Upper lobe of left lung (tissue), 6 donors: ENCODE measurements at regions not wholly inside any gene's neighbourhood (a gene's known extent, or its start where the extent isn't known, plus 50 kb on each side); places are given as distances from the start of the nearest gene placed in this dataset.

Experiments
- ATAC-seq, 2 donors: fragments of 200-7000 bp; cut with Tn5 transposase; one replicate each; pipeline ENCODE4 v1.9.1; 2022; ENCODE audit warnings: mild to moderate bottlenecking in 2 of 2, moderate library complexity in 2 of 2; ENCODE audit not compliant: low FRiP score in 2 of 2
- DNase-seq, 2 donors: peaks; one replicate each; pipeline ENCODE4 v3.0.0-alpha.2; 2019 to 2020
- H3K27ac ChIP-seq, 4 donors: fragments of 200-600 bp; sonication (generic); one replicate each; pipeline ENCODE4 v1.5.1; 2016 to 2019
- H3K27me3 ChIP-seq, 4 donors: fragments of 200-600 bp; sonication (generic); one replicate each; pipeline ENCODE4 v1.5.1; 2017 to 2019
- H3K36me3 ChIP-seq, 4 donors: fragments of 200-600 bp; sonication (generic); one replicate each; pipeline ENCODE4 v1.5.1; 2016 to 2019
- H3K4me1 ChIP-seq, 4 donors: fragments of 200-600 bp; sonication (generic); one replicate each; pipeline ENCODE4 v1.5.1; 2018 to 2019
- H3K4me3 ChIP-seq, 4 donors: fragments of 200-600 bp; sonication (generic); one replicate each; pipeline ENCODE4 v1.5.1; 2017 to 2019; ENCODE audit warnings: mild to moderate bottlenecking in 2 of 4, moderate library complexity in 1 of 4
- H3K9me3 ChIP-seq, 4 donors: fragments of 200-600 bp; sonication (generic); one replicate each; pipeline ENCODE4 v1.5.1; 2018 to 2019
- EP300 ChIP-seq, 4 donors: sonication (generic); formaldehyde crosslinking; IDR thresholded peaks; one replicate each; pipeline ENCODE4 v1.5.1; 2017; ENCODE audit warnings: antibody characterized with exemption in 4 of 4, control low read depth in 2 of 4
- POLR2A ChIP-seq, 4 donors: fragments of 450-650 bp; IDR thresholded peaks; one replicate each; pipeline ENCODE4 v1.5.1; 2016 to 2017; ENCODE audit warnings: antibody characterized with exemption in 4 of 4, mild to moderate bottlenecking in 2 of 4
- POLR2AphosphoS5 ChIP-seq, 2 donors: sonication (generic); formaldehyde crosslinking; IDR thresholded peaks; one replicate each; pipeline ENCODE4 v1.5.1; 2017; ENCODE audit warnings: antibody characterized with exemption in 2 of 2
- WGBS, 2 donors: methylation state at CpG; one replicate each; pipeline ENCODE4 v1.1.5; 2017 to 2018; 5-methylcytosine and 5-hydroxymethylcytosine counted together
- TF ChIP-seq, protein P1 (sequence below), 6 experiments: fragments of 450-650 bp in 4 of 6; fragments of 200-600 bp in 2 of 6; sonication (generic) in 2 of 6; IDR thresholded peaks; one replicate each; pipeline ENCODE4 v1.5.1; 2016 to 2019; ENCODE audit warnings: antibody characterized with exemption in 6 of 6
- donor health status: DM: no; HTN: no; CAD: no; lungs with moderate emphysema.
- donor health status: DM: no; HTN: yes; CAD: no; lungs with severe emphysema.

- Histone ChIP-seq H3K4me3 (no peak overlapping the region), H3K36me3 (no peaks in the 10 kb centered on the region), H3K9me3 (no peaks in the 10 kb centered on the region), H3K27ac (no peak overlapping the region), H3K27me3 (no peaks in the 10 kb centered on the region), H3K4me1 (no peaks in the 10 kb centered on the region)
- 77 to 78% methylated on average over 6 of the region's 6 CpGs for WGBS, 2 donors
- DNase-seq, result no peak
- no peak for TF ChIP-seq EP300 (IDR thresholded peaks at IDR 0.05)
- TF ChIP-seq POLR2A (IDR thresholded peaks at IDR 0.05), result no peak
- TF ChIP-seq, protein P1, sequence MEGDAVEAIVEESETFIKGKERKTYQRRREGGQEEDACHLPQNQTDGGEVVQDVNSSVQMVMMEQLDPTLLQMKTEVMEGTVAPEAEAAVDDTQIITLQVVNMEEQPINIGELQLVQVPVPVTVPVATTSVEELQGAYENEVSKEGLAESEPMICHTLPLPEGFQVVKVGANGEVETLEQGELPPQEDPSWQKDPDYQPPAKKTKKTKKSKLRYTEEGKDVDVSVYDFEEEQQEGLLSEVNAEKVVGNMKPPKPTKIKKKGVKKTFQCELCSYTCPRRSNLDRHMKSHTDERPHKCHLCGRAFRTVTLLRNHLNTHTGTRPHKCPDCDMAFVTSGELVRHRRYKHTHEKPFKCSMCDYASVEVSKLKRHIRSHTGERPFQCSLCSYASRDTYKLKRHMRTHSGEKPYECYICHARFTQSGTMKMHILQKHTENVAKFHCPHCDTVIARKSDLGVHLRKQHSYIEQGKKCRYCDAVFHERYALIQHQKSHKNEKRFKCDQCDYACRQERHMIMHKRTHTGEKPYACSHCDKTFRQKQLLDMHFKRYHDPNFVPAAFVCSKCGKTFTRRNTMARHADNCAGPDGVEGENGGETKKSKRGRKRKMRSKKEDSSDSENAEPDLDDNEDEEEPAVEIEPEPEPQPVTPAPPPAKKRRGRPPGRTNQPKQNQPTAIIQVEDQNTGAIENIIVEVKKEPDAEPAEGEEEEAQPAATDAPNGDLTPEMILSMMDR (IDR thresholded peaks at IDR 0.05), result no peak
- TF ChIP-seq POLR2AphosphoS5 (IDR thresholded peaks at IDR 0.05), result no peak
- no peak for ATAC-seq
Observed at GRCh38 chr3:182709306-182709705, 84.0 kb upstream of the ATP11B start.

DNA sequence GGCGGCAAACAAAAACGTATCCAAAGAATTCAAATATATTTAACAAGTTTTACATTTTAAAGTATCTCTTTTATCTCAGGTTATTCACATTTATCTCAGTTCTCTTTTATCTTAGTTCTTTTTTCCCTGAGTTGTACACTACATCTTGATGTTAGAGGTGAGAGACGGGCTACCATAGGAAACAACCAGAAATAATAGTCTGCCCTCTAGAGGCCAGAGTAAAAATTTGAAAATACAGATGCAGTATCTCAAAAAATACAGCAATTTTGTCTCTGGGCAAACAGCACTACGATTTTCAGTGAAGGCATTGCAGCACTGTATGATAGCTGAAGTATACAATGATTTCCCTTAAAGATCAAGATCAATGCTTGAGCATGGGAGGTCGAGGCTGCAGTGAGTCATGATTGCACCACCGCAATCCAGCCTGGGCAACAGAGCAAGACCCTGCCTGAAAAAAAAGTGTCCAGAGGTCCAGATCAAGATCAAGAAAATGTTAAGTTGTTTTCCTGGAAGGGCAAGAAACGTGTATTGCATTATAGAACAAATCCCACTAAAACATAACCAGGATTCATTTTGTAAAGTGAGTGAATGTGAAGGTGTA is 82.6 kb upstream of the ATP11B start:
- TF ChIP-seq, protein P1 (IDR thresholded peaks at IDR 0.05), result peak in 5 of 6 experiments; percentile 9 to 47 (median 23)
- TF ChIP-seq EP300 (IDR thresholded peaks at IDR 0.05) (no peak), POLR2A (IDR thresholded peaks at IDR 0.05) (no peak), POLR2AphosphoS5 (IDR thresholded peaks at IDR 0.05) (no peak)
- Histone ChIP-seq H3K4me1 (no peaks in the 10 kb centered on the region), H3K4me3 (no peak overlapping the region), H3K27me3 (no peaks in the 10 kb centered on the region), H3K9me3 (no peaks in the 10 kb centered on the region), H3K36me3 (no peaks in the 10 kb centered on the region), H3K27ac (no peak overlapping the region)
- ATAC-seq (peak in 1 of 2 donors; percentile 62), DNase-seq (no peak)
- WGBS, 2 donors, result 42 to 44% methylated on average over 7 of the region's 7 CpGs

DNA sequence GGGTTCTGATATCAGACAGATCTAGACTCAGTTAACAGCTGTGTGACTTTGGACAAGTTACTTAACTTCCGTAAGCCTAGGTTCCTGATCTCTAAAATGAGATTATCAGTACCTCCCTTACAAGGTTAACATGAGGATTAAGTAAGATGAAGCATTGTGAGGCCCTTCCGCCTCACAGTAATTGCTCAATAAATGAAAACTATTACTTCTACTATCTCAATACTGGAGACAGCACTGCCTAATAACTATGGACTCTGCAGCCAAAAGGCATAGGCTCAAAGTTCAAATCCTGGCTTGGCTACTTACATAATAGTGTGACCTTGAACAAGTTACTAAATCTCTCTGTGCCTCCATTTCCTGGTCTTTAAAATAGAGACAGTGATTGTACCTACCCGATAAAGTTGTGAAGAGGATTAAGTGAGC is 82.0 kb upstream of the ATP11B start:
- H3K27me3 ChIP-seq, result no peaks in the 10 kb centered on the region
- H3K9me3 ChIP-seq, result no peaks in the 10 kb centered on the region
- H3K36me3 ChIP-seq, result no peaks in the 10 kb centered on the region
- no peak overlapping the region for H3K4me3 ChIP-seq
- DNase-seq (no peak), ATAC-seq (peak in 1 of 2 donors; percentile 6)
- no peak overlapping the region for H3K27ac ChIP-seq
- H3K4me1 ChIP-seq, result peaks cover 0 to 3% (median 1%) of the 10 kb centered on the region in 4 donors
- TF ChIP-seq POLR2A (IDR thresholded peaks at IDR 0.05), result no peak
- no peak for TF ChIP-seq POLR2AphosphoS5 (IDR thresholded peaks at IDR 0.05)
- TF ChIP-seq, protein P1 (IDR thresholded peaks at IDR 0.05), result no peak
- TF ChIP-seq EP300 (IDR thresholded peaks at IDR 0.05), result no peak
- WGBS, 2 donors, result 69 to 73% methylated on average over 3 of the region's 3 CpGs

DNA sequence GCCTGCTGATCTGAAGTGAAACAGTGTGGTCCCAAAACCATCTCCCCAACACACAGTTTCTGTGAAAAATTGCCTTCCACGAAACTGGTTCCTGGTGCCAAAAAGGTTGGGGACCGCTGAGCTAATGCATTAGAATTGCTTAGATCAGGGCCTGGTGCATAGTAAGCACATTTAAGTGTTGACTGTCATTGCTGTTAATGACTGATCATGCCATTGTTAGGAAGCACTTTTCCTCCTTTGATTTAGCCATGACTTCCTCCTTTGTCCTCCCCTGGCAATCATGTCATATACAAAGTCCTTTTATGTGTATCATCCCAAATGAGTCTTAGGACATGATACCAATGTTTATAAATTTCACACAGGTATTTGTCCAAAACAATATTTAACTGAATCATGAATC is 81.5 kb upstream of the ATP11B start:
- TF ChIP-seq, protein P1 (IDR thresholded peaks at IDR 0.05), result no peak
- TF ChIP-seq POLR2A (IDR thresholded peaks at IDR 0.05) (no peak), EP300 (IDR thresholded peaks at IDR 0.05) (no peak), POLR2AphosphoS5 (IDR thresholded peaks at IDR 0.05) (no peak)
- DNase-seq, result no peak
- WGBS, 2 donors, result 75 to 85% methylated on average over 2 of the region's 2 CpGs
- Histone ChIP-seq H3K27ac (no peak overlapping the region), H3K36me3 (no peaks in the 10 kb centered on the region), H3K4me3 (no peak overlapping the region), H3K9me3 (no peaks in the 10 kb centered on the region), H3K27me3 (no peaks in the 10 kb centered on the region), H3K4me1 (peaks cover 0 to 8% (median 3%) of the 10 kb centered on the region in 4 donors)
- no peak for ATAC-seq

DNA sequence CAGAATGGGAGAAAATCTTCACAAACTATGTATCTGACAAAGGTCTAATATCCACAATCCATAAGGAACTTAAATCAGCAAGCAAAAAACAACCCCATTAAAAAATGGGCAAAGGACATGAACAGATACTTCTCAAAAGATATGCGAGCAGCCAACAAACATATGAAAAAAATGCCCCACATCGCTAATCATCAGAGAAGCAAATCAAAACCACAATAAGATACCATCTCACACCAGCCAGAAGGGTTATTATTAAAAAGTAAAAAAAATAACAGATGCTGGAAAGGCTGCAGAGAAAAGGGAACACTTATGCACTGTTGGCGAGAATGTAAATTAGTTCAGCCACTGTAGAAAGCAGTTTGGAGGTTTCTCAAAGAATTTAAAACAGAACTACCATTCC is 80.2 kb upstream of the ATP11B start:
- no peak for TF ChIP-seq POLR2A (IDR thresholded peaks at IDR 0.05)
- no peak for TF ChIP-seq POLR2AphosphoS5 (IDR thresholded peaks at IDR 0.05)
- TF ChIP-seq, protein P1 (IDR thresholded peaks at IDR 0.05), result no peak
- Histone ChIP-seq H3K9me3 (no peaks in the 10 kb centered on the region), H3K36me3 (no peaks in the 10 kb centered on the region), H3K27ac (no peak overlapping the region), H3K27me3 (no peaks in the 10 kb centered on the region), H3K4me3 (no peak overlapping the region), H3K4me1 (peaks cover 0 to 10% (median 4%) of the 10 kb centered on the region in 4 donors)
- WGBS, 2 donors, result 83 to 88% methylated on average over 3 of the region's 3 CpGs
- ATAC-seq, result no peak
- DNase-seq, result no peak
